CD8-positive, alpha-beta memory T cell (primary cell): ENCODE measurements at regions not wholly inside any gene's neighbourhood (a gene's known extent, or its start where the extent isn't known, plus 50 kb on each side); places are given as distances from the start of the nearest gene placed in this dataset.
"Not testable (repeated sequence)": the region's sequence is repeated elsewhere in the genome, so short reads cannot be mapped to it uniquely, and the experiment has no call there.

Experiments
- CTCF ChIA-PET: fragments of 350-600 bp; sonication (Branson Sonifier 250); formaldehyde crosslinking; loops from one replicate; lab custom pipeline; 2021; ENCODE audit warnings: antibody characterized with exemption; lab: Charles Lee
- POLR2A ChIA-PET: fragments of 350-600 bp; sonication (Branson Sonifier 250); formaldehyde crosslinking; loops from one replicate; lab custom pipeline; 2021; ENCODE audit warnings: antibody characterized with exemption; lab: Charles Lee
- DNase-seq, 5 donors: peaks; one replicate each; pipeline versions ENCODE4 v3.0.0 to v3.0.0-alpha.2; 2020 to 2022; ENCODE audit warnings: mixed read lengths in 1 of 5
- H3K27ac ChIP-seq: one replicate; pipeline ENCODE4 v1.7.0; 2013; ENCODE audit warnings: low read depth, mild to moderate bottlenecking, low read length, moderate library complexity
- H3K27me3 ChIP-seq: 2 replicates; pipeline ENCODE4 v1.7.0; 2013; ENCODE audit warnings: low read length, mild to moderate bottlenecking; ENCODE audit not compliant: insufficient read depth, poor library complexity, severe bottlenecking
- H3K36me3 ChIP-seq: 2 replicates; pipeline ENCODE4 v1.7.0; 2013; ENCODE audit warnings: mild to moderate bottlenecking, low read length, moderate library complexity; ENCODE audit not compliant: insufficient read depth
- H3K4me1 ChIP-seq: 2 replicates; pipeline ENCODE4 v1.7.0; 2013; ENCODE audit warnings: mild to moderate bottlenecking, low read length, moderate library complexity; ENCODE audit not compliant: insufficient read depth
- H3K4me3 ChIP-seq: 2 replicates; pipeline ENCODE4 v1.7.0; 2013; ENCODE audit warnings: mild to moderate bottlenecking, low read length
- H3K9me3 ChIP-seq: 2 replicates; pipeline ENCODE4 v1.7.0; 2013; ENCODE audit warnings: mild to moderate bottlenecking, low read length
- H3K27ac Mint-ChIP-seq, 8 donors: one replicate each; pipeline ENCODE4 v1.8.0; 2020 to 2021; ENCODE audit warnings: mixed read lengths in 8 of 8, mild to moderate bottlenecking in 6 of 8, inconsistent platforms in 3 of 8, moderate library complexity in 3 of 8
- H3K27me3 Mint-ChIP-seq, 2 donors: one replicate each; pipeline ENCODE4 v1.8.0; 2020 to 2021; ENCODE audit warnings: mixed read lengths in 2 of 2, mild to moderate bottlenecking in 1 of 2, moderate library complexity in 1 of 2
- H3K36me3 Mint-ChIP-seq, 3 donors: one replicate each; pipeline ENCODE4 v1.8.0; 2020 to 2021; ENCODE audit warnings: mixed read lengths in 3 of 3, inconsistent platforms in 1 of 3, mild to moderate bottlenecking in 1 of 3
- H3K4me1 Mint-ChIP-seq, 3 donors: one replicate each; pipeline ENCODE4 v1.8.0; 2020 to 2021; ENCODE audit warnings: mixed read lengths in 3 of 3, inconsistent platforms in 1 of 3, mild to moderate bottlenecking in 1 of 3
- H3K4me3 Mint-ChIP-seq, 7 donors: one replicate each; pipeline ENCODE4 v1.8.0; 2020 to 2021; ENCODE audit warnings: mixed read lengths in 7 of 7, mild to moderate bottlenecking in 6 of 7, moderate library complexity in 4 of 7, inconsistent platforms in 2 of 7
- H3K9me3 Mint-ChIP-seq, 5 donors: one replicate each; pipeline ENCODE4 v1.8.0; 2020 to 2022; ENCODE audit warnings: mixed read lengths in 5 of 5, mild to moderate bottlenecking in 3 of 5, moderate library complexity in 2 of 5, inconsistent platforms in 1 of 5

DNA sequence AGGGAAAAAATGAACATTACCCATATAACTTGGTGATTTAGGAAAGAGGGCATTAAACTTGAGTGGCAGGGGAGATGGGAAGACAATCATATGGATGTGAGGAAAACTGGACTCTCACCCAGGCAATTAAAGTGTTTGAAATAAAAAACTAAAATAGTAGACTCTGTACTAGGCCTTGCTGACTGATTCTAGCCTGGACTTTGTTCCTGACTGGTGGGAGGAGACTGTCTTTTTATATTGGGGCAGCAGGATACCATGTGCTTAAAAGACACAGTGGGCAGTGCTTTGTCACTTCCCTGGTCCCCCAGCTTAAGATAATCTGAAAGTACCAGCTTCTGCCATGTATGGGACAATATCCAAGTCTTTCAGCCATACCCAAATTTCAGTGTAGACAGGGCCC, 107.0 kb downstream of the ACTL7B start:
- Histone ChIP-seq H3K36me3 (no peaks in the 10 kb centered on the region), H3K27me3 (no peaks in the 10 kb centered on the region), H3K9me3 (no peaks in the 10 kb centered on the region), H3K4me3 (no peak overlapping the region), H3K4me1 (no peaks in the 10 kb centered on the region), H3K27ac (no peak overlapping the region)
- ChIA-PET CTCF (interaction anchor here (1.1 kb wide), 1 partner anchor 10 kb away, joined by 3 read pairs; no protein-coding TSS in a partner anchor), POLR2A (no interaction called here)
- DNase-seq: no peak
- Mint-ChIP-seq H3K4me3 (no peak overlapping the region), H3K4me1 (no peaks in the 10 kb centered on the region), H3K9me3 (peaks cover 0 to 3% (median 0%) of the 10 kb centered on the region in 5 donors), H3K36me3 (no peaks in the 10 kb centered on the region), H3K27me3 (no peaks in the 10 kb centered on the region), H3K27ac (no peak overlapping the region)

DNA sequence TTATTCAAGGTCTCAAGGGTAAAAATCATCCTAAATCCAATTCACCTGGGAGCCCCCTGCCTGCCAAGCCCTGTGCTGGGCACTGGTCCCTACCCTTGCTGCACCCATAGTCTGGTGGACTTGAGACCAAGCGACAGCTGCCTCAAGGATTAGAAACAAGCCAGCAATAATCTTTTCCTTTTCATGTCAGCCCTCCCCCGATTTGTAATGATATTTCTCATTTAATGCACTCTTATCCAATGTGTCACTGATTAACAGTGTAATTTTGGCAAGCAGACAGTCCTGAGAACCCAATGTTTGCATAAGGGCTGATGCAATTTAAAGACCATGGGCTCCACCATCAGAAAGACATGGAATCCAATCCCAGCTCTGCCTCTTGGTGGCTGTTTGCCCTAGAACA, 108.9 kb downstream of the ACTL7B start:
- peaks cover 0 to 3% (median 0%) of the 10 kb centered on the region in 5 donors for H3K9me3 Mint-ChIP-seq
- no peak overlapping the region for H3K4me3 ChIP-seq
- DNase-seq: no peak
- peak overlapping the region in 1 of 8 donors; percentile 7 for H3K27ac Mint-ChIP-seq
- no peaks in the 10 kb centered on the region for H3K9me3 ChIP-seq
- H3K4me3 Mint-ChIP-seq: no peak overlapping the region
- no peaks in the 10 kb centered on the region for H3K36me3 Mint-ChIP-seq
- no peaks in the 10 kb centered on the region for H3K4me1 ChIP-seq
- no peaks in the 10 kb centered on the region for H3K36me3 ChIP-seq
- H3K27ac ChIP-seq: no peak overlapping the region
- POLR2A ChIA-PET: no interaction called here
- CTCF ChIA-PET: no interaction called here
- no peaks in the 10 kb centered on the region for H3K4me1 Mint-ChIP-seq
- no peaks in the 10 kb centered on the region for H3K27me3 Mint-ChIP-seq
- H3K27me3 ChIP-seq: no peaks in the 10 kb centered on the region

DNA sequence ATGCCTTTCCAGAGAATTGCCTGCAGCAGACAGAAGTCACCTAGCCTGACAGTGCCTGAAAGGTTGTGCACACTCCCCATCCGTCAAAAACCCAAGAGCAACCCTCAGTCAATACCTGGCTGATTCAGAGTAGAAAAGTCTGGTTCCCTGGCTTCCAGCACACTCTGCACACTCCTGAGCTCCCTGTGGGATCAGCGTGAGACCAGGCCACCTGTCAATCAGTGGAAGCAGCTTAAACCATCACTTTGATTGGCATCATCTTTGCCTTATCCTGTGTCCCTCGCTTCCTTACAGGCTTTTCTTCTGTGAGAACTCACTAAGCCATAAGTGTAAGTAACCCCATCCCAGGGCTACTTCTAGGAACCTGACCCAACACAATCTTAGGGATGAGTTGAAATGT, 109.8 kb downstream of the ACTL7B start:
- Histone ChIP-seq H3K4me1 (no peaks in the 10 kb centered on the region), H3K4me3 (no peak overlapping the region), H3K9me3 (no peaks in the 10 kb centered on the region), H3K36me3 (no peaks in the 10 kb centered on the region), H3K27ac (no peak overlapping the region), H3K27me3 (no peaks in the 10 kb centered on the region)
- Mint-ChIP-seq H3K4me3 (no peak overlapping the region), H3K9me3 (peaks cover 0 to 3% (median 0%) of the 10 kb centered on the region in 5 donors), H3K36me3 (no peaks in the 10 kb centered on the region), H3K4me1 (no peaks in the 10 kb centered on the region), H3K27ac (no peak overlapping the region), H3K27me3 (no peaks in the 10 kb centered on the region)
- POLR2A ChIA-PET: no interaction called here
- DNase-seq: no peak
- CTCF ChIA-PET: no interaction called here

DNA sequence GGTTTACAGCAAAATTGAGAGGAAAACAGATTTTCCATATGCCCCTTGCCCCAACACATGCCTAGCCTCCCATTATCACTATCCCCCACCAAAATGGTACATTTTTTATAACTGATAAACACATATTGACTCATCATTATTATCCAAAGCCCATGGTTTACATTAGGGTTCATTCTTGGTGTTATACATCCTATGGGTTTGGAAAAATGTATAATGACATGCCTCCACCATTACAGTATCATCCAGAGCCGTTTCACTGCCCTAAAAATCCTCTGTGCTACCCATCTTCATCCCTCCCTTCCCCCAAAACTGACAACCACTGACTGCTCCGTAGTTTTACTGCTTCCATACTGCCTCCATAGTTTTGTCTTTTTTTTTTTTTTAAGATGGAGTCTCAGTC, 111.1 kb downstream of the ACTL7B start:
- no peaks in the 10 kb centered on the region for H3K36me3 ChIP-seq
- H3K9me3 ChIP-seq: no peaks in the 10 kb centered on the region
- no peak overlapping the region for H3K27ac ChIP-seq
- DNase-seq: no peak
- ChIA-PET POLR2A (no interaction called here), CTCF (no interaction called here)
- no peak overlapping the region for H3K4me3 ChIP-seq
- peaks cover 0 to 3% (median 0%) of the 10 kb centered on the region in 5 donors for H3K9me3 Mint-ChIP-seq
- no peaks in the 10 kb centered on the region for H3K4me1 ChIP-seq
- no peaks in the 10 kb centered on the region for H3K4me1 Mint-ChIP-seq
- no peak overlapping the region for H3K4me3 Mint-ChIP-seq
- H3K27me3 Mint-ChIP-seq: peaks cover 0 to 1% of the 10 kb centered on the region in 2 donors
- H3K27ac Mint-ChIP-seq: no peak overlapping the region
- H3K36me3 Mint-ChIP-seq: no peaks in the 10 kb centered on the region
- H3K27me3 ChIP-seq: no peaks in the 10 kb centered on the region

DNA sequence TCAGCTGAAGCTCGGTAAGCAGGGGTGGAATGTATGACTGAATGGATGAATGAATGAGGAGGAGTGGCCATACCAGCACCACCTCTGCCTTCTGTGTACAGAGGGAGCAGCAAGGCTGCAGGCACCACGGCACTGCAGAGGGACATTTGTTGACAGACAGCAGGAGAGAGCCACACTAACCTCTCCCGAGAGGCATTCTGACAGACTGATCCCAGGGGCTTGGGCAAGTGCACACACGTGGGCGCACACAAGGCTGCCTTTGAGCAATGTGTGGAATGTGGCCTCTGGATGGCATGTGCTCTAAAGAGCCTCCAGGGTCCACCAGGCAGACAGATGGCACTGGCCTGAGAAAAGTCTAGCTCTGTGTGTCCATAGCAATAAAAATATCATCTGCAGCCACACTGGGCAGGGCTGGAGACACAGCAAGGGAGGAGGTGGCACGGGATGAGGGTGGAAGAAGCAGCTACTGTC, 111.8 kb downstream of the ACTL7B start:
- no peaks in the 10 kb centered on the region for H3K27me3 ChIP-seq
- Mint-ChIP-seq H3K36me3 (no peaks in the 10 kb centered on the region), H3K9me3 (peaks cover 0 to 3% (median 0%) of the 10 kb centered on the region in 5 donors), H3K27ac (no peak overlapping the region), H3K27me3 (peaks cover 0 to 1% of the 10 kb centered on the region in 2 donors), H3K4me1 (no peaks in the 10 kb centered on the region), H3K4me3 (no peak overlapping the region)
- no peaks in the 10 kb centered on the region for H3K36me3 ChIP-seq
- no peaks in the 10 kb centered on the region for H3K9me3 ChIP-seq
- CTCF ChIA-PET: no interaction called here
- H3K27ac ChIP-seq: no peak overlapping the region
- H3K4me3 ChIP-seq: no peak overlapping the region
- no peaks in the 10 kb centered on the region for H3K4me1 ChIP-seq
- POLR2A ChIA-PET: no interaction called here
- DNase-seq: no peak

DNA sequence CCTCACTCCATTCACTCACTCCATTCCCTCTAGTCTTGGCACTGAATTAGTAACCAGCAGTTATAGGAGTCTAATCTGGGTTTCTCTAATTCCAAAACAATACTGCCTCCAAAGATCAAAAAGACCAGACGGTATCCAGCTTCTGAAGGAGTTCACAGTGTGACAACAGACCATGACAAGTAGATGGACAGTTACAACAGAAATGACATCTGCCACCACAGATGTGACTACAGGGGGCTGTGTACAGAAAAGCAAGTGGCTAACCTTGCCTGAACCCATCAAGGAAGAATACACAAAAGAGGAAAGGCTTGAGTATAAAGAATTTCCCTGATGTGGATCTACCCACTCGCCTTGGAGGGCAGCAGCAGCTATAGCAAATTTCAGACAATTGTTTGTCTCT, 112.4 kb downstream of the ACTL7B start:
- POLR2A ChIA-PET: no interaction called here
- Histone ChIP-seq H3K4me1 (no peaks in the 10 kb centered on the region), H3K9me3 (no peaks in the 10 kb centered on the region), H3K36me3 (no peaks in the 10 kb centered on the region), H3K4me3 (no peak overlapping the region), H3K27me3 (no peaks in the 10 kb centered on the region), H3K27ac (no peak overlapping the region)
- H3K9me3 Mint-ChIP-seq: peaks cover 0 to 1% (median 0%) of the 10 kb centered on the region in 5 donors
- H3K36me3 Mint-ChIP-seq: no peaks in the 10 kb centered on the region
- H3K27ac Mint-ChIP-seq: no peak overlapping the region
- no peak for DNase-seq
- H3K4me3 Mint-ChIP-seq: no peak overlapping the region
- H3K27me3 Mint-ChIP-seq: peaks cover 0 to 1% of the 10 kb centered on the region in 2 donors
- H3K4me1 Mint-ChIP-seq: no peaks in the 10 kb centered on the region
- CTCF ChIA-PET: no interaction called here

DNA sequence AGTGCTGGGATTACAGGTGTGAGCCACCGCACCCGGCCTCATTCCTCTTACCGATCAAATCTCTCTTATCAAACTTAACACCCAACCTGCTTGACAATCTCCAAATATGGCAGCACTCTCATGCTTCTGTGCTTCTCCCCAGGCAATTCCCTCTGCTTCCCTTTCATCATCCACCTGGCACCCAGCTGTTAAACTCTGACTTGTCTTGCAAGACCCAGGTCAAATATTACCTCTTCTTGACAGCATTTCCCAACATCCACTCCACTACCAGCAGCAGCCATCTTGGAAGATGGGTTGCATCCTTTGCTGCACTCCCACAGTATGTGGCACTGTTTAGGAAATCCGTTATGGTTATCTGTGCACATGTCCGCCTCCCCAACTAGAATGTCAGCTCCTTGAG, 113.6 kb downstream of the ACTL7B start:
- H3K4me1 ChIP-seq: no peaks in the 10 kb centered on the region
- no peaks in the 10 kb centered on the region for H3K27me3 ChIP-seq
- ChIA-PET CTCF (no interaction called here), POLR2A (no interaction called here)
- H3K9me3 ChIP-seq: no peaks in the 10 kb centered on the region
- no peak overlapping the region for H3K4me3 ChIP-seq
- H3K27ac ChIP-seq: no peak overlapping the region
- DNase-seq: no peak
- H3K27me3 Mint-ChIP-seq: peaks cover 0 to 1% of the 10 kb centered on the region in 2 donors
- no peaks in the 10 kb centered on the region for H3K36me3 ChIP-seq
- H3K4me3 Mint-ChIP-seq: no peak overlapping the region
- H3K36me3 Mint-ChIP-seq: no peaks in the 10 kb centered on the region
- no peaks in the 10 kb centered on the region for H3K9me3 Mint-ChIP-seq
- no peak overlapping the region for H3K27ac Mint-ChIP-seq
- H3K4me1 Mint-ChIP-seq: no peaks in the 10 kb centered on the region

DNA sequence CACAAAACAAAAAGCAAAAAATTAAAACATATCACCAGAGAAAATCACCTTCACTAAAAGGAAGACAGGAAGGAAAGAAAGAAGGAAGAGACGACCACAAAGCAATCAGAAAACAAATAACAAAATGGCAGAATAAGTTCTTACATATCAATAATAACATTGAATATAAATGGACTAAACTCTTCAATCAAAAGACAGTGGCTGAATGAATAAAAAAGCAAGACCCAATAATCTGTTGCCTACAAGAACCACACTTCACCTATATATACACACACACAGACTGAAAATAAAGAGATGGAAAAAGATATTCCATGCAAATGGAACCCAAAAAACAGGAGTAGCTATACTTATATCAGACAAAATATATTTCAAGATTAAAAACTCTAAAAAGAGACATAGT, 124.5 kb downstream of the ACTL7B start:
- H3K27me3 ChIP-seq, H3K4me1 ChIP-seq, H3K36me3 ChIP-seq, H3K4me1 Mint-ChIP-seq, H3K9me3 ChIP-seq, H3K27ac ChIP-seq, DNase-seq, H3K27me3 Mint-ChIP-seq, H3K27ac Mint-ChIP-seq, POLR2A ChIA-PET, H3K4me3 Mint-ChIP-seq, CTCF ChIA-PET, H3K36me3 Mint-ChIP-seq, H3K4me3 ChIP-seq: not testable (repeated sequence)
- peaks cover 10 to 24% (median 11%) of the 10 kb centered on the region in 5 donors for H3K9me3 Mint-ChIP-seq
